GM19035 (cell line): ENCODE measurements at regions not wholly inside any gene's neighbourhood (a gene's known extent, or its start where the extent isn't known, plus 50 kb on each side); places are given as distances from the start of the nearest gene placed in this dataset.

Experiments
- ATAC-seq: cut with Tn5 transposase; IDR thresholded peaks from one replicate; pipeline ENCODE4 v1.9.1; 2021; ENCODE audit not compliant: unreplicated experiment

- ATAC-seq = no peak
Measured at GRCh38 chr17:83177611-83178532, 98.5 kb downstream of the METRNL start.

DNA sequence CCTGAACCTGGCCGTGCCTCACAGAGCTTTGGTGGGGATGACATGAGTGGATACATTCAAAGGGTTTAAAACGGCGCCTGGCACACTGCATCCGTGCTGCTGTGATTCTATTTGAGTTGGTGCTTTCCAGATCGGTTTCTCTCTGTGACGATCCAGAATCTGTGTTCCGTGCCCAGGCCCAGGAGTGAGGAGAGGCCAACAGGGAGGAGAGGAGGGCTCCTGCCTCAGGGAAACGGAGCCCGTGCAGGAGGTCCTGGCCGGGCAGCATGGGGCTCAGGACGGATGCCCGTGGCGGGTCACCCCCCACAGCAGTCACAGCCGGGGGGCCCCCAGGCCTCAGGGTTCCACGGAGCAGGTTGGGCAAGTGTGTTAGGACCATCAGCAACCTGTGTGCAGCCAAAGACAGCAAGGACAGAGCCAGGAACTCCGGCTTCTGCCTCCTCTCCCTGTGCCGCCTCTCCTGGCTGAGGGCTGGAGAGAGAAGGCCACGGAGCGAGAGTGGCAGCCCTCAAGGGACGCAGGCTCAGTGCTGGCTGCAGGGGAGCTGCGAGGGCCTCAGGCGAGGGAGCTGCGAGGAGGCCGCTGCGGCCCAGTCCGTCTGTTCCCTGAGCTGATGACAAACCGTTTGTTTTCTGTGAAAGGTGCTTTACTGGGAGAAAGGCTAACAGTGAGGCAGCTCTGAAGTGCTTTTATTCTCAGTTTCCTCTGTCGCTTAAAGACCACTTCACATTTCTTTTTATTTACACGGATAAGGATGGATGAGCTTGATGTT is 99.3 kb downstream of the METRNL start:
- no peak for ATAC-seq

DNA sequence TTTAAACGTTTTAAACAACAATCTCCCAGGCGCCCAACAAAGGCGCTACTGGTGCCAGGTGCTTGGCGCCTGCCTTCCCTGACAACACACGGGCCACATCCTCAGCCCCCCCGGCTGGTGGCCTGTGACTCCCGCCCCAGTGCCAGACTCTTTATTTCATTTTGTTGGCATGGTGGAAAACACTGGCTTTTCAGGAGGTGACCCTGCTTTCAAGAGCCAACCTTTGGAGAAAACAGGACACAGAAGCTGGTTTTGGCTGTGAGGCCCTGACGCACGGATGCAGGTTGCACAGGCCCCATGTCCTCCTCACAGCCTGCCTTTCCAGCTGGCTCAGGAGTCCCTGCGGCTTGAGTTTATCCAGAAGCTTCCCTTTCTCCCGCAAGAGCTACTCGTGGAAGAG is 100.0 kb downstream of the METRNL start:
- no peak for ATAC-seq

DNA sequence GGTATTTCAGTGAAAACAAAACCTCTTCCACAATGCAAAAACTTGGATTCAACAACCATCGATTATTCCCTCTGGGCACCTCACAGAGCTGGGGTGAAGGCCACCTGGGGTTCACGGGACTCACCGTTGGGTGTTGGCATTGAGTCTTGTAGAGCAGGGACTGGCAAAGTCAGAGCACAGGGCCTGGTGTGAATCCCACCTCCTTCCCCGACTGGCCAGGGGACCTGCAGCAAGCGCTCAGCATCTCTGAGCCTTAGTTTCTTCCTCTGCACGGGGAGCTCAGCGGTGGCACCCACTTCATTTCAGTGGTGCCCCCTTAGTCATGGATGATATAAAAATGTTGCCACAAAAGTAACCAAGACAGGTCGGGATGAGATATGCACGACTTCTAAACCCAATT is 100.4 kb downstream of the METRNL start:
- no peak for ATAC-seq

DNA sequence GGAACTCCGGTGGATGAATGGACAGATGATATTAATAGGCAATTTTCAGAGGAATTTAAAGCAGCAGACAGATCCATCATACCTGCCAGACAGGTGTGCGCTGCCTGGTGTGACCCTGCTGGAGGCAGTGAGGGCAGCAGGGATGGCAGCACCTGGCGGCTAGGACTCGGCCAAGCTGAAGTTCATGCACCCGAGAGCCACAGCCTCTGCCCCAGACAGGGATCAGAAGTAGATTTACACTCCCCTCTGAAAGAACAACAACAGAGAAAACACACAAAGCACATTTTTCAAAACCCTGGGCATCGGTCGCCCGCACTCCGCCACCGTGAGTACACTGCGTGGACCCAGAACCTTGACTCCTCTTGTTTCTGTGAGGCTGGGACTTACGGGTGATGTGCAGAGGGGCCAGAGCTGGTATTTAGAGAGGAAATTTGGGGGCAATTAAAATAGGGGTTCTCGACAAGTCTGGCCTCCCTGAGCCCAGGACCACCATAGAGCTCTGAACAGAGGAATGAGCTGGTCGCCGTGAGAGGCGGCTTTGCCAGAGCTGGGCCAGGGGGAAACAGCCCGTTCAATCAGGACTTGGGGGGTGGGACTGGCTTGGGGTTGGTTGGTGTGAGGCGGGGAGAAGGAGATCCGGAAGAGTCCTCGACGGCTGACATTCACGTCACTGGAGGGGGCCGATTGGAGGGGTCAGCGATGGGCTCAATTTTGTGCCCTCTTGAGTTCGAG is 101.0 kb downstream of the METRNL start:
- no peak for ATAC-seq

DNA sequence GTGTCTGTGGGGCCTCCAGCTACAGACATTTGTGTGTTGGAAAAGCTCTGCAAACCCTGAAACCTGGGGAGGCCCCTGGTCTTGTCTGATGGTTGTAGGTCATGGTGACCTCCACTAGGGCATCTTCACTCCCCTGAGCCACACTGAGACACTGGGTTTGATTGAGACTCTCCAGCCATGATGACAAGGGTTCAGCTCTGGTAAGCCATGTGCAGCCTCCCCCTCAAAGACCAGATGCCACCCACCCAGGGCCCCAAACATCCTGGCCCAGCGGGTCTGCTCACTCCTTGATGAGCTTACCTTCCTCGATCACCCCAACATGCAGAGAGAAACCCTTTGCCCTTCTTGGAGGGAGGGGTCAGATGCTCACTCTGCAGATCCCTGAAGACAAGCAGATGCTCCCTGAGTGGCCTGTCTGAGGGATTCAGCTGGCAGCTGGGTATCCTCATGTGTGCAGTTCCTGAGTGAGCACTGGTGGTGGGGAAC is 101.6 kb downstream of the METRNL start:
- no peak for ATAC-seq

GRCh38 chr17:83181991-83182619 is 102.7 kb downstream of the METRNL start:
- ATAC-seq = no peak

DNA sequence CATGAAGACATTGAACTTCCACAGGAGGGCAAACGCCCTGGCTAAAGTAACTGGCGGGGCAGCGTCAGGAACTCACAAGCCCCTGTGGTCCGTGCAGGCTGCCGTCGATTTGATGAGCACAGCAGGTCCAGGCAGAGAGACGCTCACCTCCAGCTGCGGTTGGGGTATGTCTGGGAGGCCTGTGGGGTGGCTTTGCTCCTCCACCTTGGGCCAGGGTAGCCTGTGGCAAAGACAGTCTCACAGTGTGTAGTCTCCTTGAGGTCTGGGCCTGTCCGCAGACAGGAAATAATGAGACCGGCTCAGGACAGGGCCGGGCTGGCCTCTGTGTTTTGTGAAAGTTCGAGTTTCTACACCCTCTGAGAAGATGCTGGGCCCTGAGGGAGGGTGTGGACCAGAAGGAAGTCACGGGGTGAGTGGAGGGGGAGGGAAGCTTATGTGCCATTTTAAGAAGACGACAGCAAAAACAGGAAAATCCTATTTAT is 103.3 kb downstream of the METRNL start:
- no peak for ATAC-seq

GRCh38 chr17:83183145-83183948 is 103.9 kb downstream of the METRNL start:
- no peak for ATAC-seq

GRCh38 chr17:83183951-83184506 is 104.6 kb downstream of the METRNL start:
- ATAC-seq = no peak

DNA sequence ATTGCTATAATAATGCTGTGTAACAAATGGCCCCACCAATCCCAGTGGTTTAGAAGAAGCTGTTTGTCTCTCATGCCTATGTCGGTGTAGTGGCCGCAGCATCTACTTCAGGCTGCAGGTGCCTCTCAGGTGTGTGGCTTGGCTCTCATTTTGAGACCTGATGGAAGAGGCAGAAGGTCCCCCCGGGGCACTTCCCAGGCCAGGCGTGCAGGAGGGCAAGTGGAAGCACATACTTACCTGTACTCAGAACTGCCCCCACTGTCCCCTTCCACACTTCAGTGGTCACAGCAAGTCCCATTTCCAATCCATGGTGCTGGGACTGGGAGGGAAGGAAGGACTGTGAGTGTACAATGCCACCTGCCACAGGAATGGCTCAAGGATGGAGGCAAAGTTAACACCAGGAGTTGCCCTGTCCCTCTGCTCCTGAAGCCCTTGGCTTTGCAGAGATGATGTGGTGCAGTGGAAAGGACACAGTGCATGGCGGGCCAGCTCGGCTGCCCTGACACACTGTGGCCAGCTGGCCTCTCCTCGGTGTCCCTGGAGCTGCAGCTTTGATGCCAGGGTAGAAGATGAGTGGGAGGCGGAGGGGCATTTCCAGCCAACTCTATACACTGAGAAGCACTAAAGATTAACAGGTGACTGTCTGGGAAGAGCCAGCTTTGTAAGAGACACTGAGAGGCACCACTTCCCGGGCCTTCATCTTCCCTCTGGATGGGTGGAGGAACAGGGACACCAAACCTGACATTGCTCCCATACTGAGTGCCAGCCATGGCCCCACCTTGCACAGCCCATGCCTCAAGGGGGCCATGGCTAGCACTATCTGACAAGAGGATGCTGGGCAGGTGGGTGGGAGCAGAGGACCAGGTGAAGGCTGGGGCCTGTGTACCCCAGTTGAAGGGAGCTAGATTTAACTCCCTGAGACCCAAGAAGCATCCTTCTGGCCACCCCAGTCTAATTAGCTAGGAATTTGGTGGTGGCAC is 105.9 kb downstream of the METRNL start:
- ATAC-seq = no peak

DNA sequence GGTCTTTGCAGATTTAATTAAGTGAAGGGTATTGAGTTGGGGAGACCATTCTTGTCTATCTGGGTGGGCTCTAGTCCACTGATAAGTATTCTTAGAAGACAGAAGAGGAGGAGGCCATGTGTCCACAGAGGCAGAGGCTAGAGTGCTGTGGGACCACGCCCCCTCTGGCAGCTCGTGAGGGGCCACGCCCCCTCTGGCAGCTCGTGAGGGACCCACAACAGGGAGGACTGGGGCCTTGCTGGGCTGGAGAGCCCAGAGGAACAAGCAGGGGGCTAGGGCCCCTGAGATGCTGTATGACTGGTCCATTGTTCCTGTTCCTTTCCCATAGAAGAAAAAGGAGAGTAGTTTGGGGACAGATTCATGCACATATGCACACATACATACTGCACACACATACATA is 106.8 kb downstream of the METRNL start:
- no peak for ATAC-seq

DNA sequence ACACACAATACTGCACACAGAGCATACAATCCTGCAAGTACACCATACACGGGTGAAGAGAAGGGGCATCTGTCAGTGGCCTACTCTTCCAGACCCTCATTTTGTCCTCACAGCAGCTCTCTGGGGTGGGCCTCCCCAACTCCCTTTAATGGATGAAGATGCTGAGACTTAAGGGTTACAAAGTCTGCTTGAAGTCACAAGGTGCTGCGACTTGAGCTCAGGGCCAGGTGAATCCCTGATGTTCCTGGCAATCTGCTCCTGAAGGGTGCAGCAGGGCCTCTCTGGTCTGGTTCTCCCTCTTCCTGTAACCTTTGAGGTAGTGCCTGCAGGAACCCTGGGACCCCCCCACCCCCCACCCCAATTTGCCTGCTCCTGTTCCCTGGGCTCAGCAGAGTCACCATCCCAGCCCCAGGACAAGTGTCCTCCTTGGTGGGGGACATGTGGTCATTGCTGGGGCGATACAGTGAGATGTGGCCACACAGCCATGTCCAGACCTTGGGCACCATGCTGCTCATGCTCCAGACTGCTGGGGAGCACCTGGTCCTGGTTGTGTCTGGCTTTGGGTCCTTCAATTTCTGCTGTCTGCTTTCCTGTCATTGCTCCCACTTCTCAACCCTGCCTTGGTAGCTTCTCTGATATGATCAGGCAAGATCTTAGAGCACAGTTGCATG is 107.5 kb downstream of the METRNL start:
- ATAC-seq = no peak

DNA sequence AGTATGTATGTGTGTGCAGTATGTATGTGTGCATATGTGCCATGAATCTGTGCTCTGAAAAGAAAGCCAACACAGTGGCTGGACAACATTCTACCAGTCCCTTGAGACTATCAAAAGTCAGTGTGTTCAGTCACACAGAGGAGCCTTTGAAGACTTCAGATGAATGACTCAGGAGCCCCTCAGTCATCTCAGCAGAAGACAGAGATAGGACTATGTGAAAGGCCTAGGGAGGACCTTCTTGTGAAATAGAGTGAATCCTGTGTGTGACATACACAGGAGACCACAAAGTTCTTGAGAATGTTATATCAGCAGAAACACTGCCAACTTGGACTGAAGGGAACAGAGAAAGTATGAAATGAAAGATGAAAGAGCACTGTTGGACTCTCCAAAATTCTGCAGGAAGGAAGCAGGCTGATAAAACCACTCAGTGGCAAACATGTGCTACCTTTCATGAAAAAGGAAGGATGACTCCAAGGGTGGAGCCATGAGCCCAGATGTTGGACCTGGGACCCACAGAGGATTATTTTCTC is 108.4 kb downstream of the METRNL start:
- ATAC-seq = no peak

DNA sequence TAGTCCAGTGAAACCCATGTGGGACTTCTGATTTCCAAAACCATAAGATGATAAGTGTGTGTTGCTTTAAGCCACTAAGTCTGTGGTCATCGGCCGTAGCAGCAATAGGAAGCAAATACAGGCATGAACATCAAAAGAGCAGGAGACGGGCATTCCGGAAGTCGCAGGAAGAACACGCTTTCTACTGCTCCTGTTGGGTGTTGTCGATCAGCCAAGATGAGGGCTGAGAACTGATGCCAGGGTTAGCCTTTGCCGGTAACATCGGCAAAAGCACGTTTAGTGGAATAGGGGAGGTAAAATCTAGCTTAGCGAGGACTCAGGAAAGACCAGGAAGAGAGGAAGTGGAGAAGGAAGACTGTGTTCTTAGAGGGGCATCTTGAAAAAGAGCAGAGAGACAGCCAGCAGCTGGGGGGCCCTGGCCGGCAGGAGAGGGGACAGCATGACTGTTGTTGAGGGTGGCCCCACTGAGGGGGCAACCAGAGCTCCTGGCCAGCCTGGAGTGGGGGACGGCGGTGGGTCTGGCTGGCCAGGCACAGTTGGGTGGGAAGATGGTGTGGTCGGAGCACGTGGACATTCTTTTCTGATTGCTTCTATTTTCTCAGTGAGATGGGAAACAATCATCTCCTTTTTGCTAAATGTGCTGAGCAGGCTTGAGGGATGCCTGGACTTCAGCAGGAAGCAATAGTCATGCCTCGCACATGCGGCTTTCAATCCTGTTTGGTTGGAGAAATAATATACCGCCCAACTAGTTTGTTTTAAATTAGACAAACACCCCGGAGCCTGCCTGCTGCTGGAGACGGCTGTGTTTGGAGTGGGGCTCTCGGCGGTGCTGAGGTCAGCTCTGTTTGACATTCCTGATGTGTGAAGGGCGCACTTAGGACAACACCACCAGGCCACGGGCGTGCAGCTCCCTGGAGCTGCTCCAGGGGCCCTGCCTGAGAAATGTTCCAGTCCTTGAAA is 109.9 kb downstream of the METRNL start:
- ATAC-seq = no peak

- no peak for ATAC-seq
Measured at GRCh38 chr17:83190004-83190385, 110.6 kb downstream of the METRNL start.
